Large intestine (tissue), 3 donors: ENCODE measurements at regions not wholly inside any gene's neighbourhood (a gene's known extent, or its start where the extent isn't known, plus 50 kb on each side); places are given as distances from the start of the nearest gene placed in this dataset.

ENCODE experiments used
- DNase-seq, 2 donors: peaks; one replicate each; pipeline versions ENCODE4 v3.0.0 to v3.0.0-alpha.2; 2013
- H3K27ac ChIP-seq: one replicate; pipeline ENCODE4 v1.5.1; 2013; ENCODE audit warnings: low read length
- H3K27me3 ChIP-seq: 2 replicates; pipeline ENCODE4 v1.6.1; 2013; ENCODE audit warnings: low read length; ENCODE audit not compliant: control insufficient read depth, insufficient read depth
- H3K36me3 ChIP-seq: 2 replicates; pipeline ENCODE4 v1.6.1; 2013; ENCODE audit warnings: low read length; ENCODE audit not compliant: control insufficient read depth, insufficient read depth
- H3K4me1 ChIP-seq: one replicate; pipeline ENCODE4 v1.6.1; 2013; ENCODE audit warnings: low read length; ENCODE audit not compliant: control insufficient read depth, insufficient read depth
- H3K4me3 ChIP-seq: one replicate; pipeline ENCODE4 v1.5.1; 2013; ENCODE audit warnings: low read length
- H3K9me3 ChIP-seq: one replicate; pipeline ENCODE4 v1.6.1; 2013; ENCODE audit warnings: mild to moderate bottlenecking, low read depth, low read length, moderate library complexity; ENCODE audit not compliant: control insufficient read depth
- WGBS: methylation state at CpG from one replicate; pipeline ENCODE4 v1.1.5; 2013; ENCODE audit warnings: low lambda C conversion rate; ENCODE audit not compliant: insufficient coverage; 5-methylcytosine and 5-hydroxymethylcytosine counted together

GRCh38 chr7:94284104-94284503 lies 110.6 kb upstream of the COL1A2 start:
- Histone ChIP-seq H3K4me3 (no peak overlapping the region), H3K27me3 (peaks cover 2% of the 10 kb centered on the region), H3K36me3 (no peaks in the 10 kb centered on the region), H3K4me1 (no peaks in the 10 kb centered on the region), H3K9me3 (no peaks in the 10 kb centered on the region), H3K27ac (no peak overlapping the region)
- no peak for DNase-seq
- 50% methylated on average over 1 of the region's 2 CpGs for WGBS

- H3K9me3 ChIP-seq: no peaks in the 10 kb centered on the region
- H3K4me3 ChIP-seq: no peak overlapping the region
- H3K4me1 ChIP-seq: no peaks in the 10 kb centered on the region
- peaks cover 2% of the 10 kb centered on the region for H3K27me3 ChIP-seq
- H3K36me3 ChIP-seq: no peaks in the 10 kb centered on the region
- DNase-seq: no peak
- WGBS: no CpG with 5 or more reads among the region's 1 CpG
- H3K27ac ChIP-seq: no peak overlapping the region
These were observed 108.6 kb upstream of the COL1A2 start for GRCh38 chr7:94286111-94286510.

GRCh38 chr7:94288096-94288495 lies 106.6 kb upstream of the COL1A2 start:
- no peak overlapping the region for H3K4me3 ChIP-seq

GRCh38 chr7:94289071-94289470 lies 105.6 kb upstream of the COL1A2 start:
- Histone ChIP-seq H3K36me3 (no peaks in the 10 kb centered on the region), H3K27ac (no peak overlapping the region), H3K4me3 (no peak overlapping the region), H3K9me3 (no peaks in the 10 kb centered on the region), H3K27me3 (no peaks in the 10 kb centered on the region), H3K4me1 (no peaks in the 10 kb centered on the region)
- DNase-seq: peak; percentile 67 to 72
- WGBS: 57% methylated on average over 1 of the region's 1 CpG

More at GRCh38 chr7:94288096-94288495, 106.6 kb upstream of the COL1A2 start:
- DNase-seq: no peak
- Histone ChIP-seq H3K27me3 (no peaks in the 10 kb centered on the region), H3K4me1 (no peaks in the 10 kb centered on the region), H3K9me3 (no peaks in the 10 kb centered on the region), H3K36me3 (no peaks in the 10 kb centered on the region), H3K27ac (no peak overlapping the region)
- no CpG with 5 or more reads among the region's 1 CpG for WGBS

- H3K4me3 ChIP-seq: no peak overlapping the region
- H3K27me3 ChIP-seq: no peaks in the 10 kb centered on the region
- no peaks in the 10 kb centered on the region for H3K4me1 ChIP-seq
- 71% methylated on average over 1 of the region's 6 CpGs for WGBS
- H3K27ac ChIP-seq: no peak overlapping the region
- H3K9me3 ChIP-seq: no peaks in the 10 kb centered on the region
- no peak for DNase-seq
- no peaks in the 10 kb centered on the region for H3K36me3 ChIP-seq
These were observed 100.1 kb upstream of the COL1A2 start for GRCh38 chr7:94294471-94295131.

- peak; percentile 27 to 45 for DNase-seq
- no peak overlapping the region for H3K27ac ChIP-seq
- no CpG with 5 or more reads among the region's 4 CpGs for WGBS
- no peaks in the 10 kb centered on the region for H3K27me3 ChIP-seq
- no peak overlapping the region for H3K4me3 ChIP-seq
- no peaks in the 10 kb centered on the region for H3K36me3 ChIP-seq
- H3K4me1 ChIP-seq: peaks cover 7% of the 10 kb centered on the region
- no peaks in the 10 kb centered on the region for H3K9me3 ChIP-seq
These were observed 98.8 kb upstream of the COL1A2 start for GRCh38 chr7:94295850-94296249.

GRCh38 chr7:94296881-94297280 lies 97.8 kb upstream of the COL1A2 start:
- Histone ChIP-seq H3K4me1 (peaks cover 16% of the 10 kb centered on the region), H3K9me3 (no peaks in the 10 kb centered on the region), H3K36me3 (no peaks in the 10 kb centered on the region), H3K4me3 (no peak overlapping the region), H3K27ac (no peak overlapping the region), H3K27me3 (no peaks in the 10 kb centered on the region)
- no peak for DNase-seq
- WGBS: no CpG with 5 or more reads among the region's 2 CpGs

GRCh38 chr7:94297397-94297838 lies 97.3 kb upstream of the COL1A2 start:
- Histone ChIP-seq H3K36me3 (no peaks in the 10 kb centered on the region), H3K27me3 (no peaks in the 10 kb centered on the region), H3K27ac (no peak overlapping the region), H3K9me3 (no peaks in the 10 kb centered on the region), H3K4me1 (peaks cover 17% of the 10 kb centered on the region), H3K4me3 (no peak overlapping the region)
- no peak for DNase-seq
- no CpG with 5 or more reads among the region's 5 CpGs for WGBS

GRCh38 chr7:94298943-94299342 lies 95.8 kb upstream of the COL1A2 start:
- Histone ChIP-seq H3K36me3 (no peaks in the 10 kb centered on the region), H3K4me3 (no peak overlapping the region), H3K27ac (no peak overlapping the region), H3K4me1 (peaks cover 28% of the 10 kb centered on the region), H3K27me3 (no peaks in the 10 kb centered on the region), H3K9me3 (no peaks in the 10 kb centered on the region)
- DNase-seq: no peak
- WGBS: no CpG with 5 or more reads among the region's 3 CpGs

- peak in 1 of 2 donors; percentile 11 for DNase-seq
- Histone ChIP-seq H3K27ac (peak overlapping the region; percentile 58), H3K4me1 (peaks cover 29% of the 10 kb centered on the region), H3K4me3 (no peak overlapping the region), H3K36me3 (no peaks in the 10 kb centered on the region), H3K9me3 (no peaks in the 10 kb centered on the region), H3K27me3 (no peaks in the 10 kb centered on the region)
- WGBS: no CpG with 5 or more reads among the region's 8 CpGs
These were observed 94.4 kb upstream of the COL1A2 start for GRCh38 chr7:94300176-94300835.
